Stimulated activated CD4-positive, alpha-beta T cell treated with anti-CD3 and anti-CD28 coated beads, Interleukin-1b, Interleukin-23, amount 100 ng/mL, for 4 hours (primary cell): ENCODE measurements at regions not wholly inside any gene's neighbourhood (a gene's known extent, or its start where the extent isn't known, plus 50 kb on each side); places are given as distances from the start of the nearest gene placed in this dataset.

Source experiments
- DNase-seq, 2 donors: peaks; one replicate each; pipeline ENCODE4 v3.0.0-alpha.2; 2020; ENCODE audit warnings: low read depth in 2 of 2

DNA sequence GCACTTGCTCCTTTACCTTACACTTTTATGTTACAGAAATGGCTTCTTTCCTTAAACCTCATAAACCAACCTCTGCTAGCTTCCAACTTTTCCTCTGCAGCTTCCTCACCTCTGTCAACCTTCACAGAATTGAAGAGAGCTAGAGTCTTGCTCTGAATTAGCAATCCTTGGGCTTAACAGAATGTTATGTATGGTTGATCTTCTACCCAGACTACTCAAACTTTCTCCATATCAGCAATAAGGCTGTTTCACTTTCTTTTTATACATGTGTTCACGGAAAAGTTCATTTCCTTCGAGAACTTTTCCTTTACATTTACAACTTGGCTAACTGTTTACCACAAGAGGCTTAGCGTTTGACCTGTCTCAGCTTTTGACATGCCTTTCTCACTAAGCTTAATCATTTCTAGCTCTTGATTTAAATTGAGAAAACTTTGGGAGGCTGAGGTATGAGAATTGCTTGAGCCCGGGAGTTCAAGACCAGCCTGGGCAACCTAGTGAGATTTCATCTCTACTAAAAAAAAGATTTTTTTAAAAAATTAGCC is 207.3 kb downstream of the BMP7 start:
- DNase-seq = no peak

DNA sequence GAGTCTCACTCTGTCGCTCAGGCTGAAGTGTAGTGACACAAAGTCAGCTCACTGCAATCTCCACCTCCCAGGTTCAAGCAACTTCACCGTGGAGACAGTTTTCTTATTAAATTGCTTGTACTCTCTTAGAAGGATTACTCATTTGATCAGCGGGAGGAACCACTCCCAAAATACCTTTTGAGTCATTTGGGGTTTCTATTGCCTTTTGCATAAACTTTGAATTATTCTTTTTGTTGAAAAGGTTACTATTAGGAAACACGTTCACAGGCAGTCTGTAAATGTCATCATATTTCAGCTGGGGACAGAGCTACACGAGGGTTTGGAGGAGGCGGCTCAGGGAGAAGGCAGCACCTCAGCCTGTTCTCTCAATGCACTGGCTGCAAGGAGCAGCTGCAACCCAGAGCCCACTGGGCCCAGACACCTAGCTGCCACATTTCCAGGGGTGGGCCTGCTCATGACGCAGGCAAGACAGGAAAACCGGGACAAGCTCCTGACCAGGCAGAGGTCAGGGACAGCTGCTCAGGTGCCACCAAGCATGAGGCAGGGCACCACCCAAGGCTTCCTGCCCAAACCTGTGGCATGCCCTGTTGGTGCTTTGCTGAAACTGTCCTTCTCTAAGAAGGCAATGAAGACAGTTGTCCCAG is 205.9 kb downstream of the BMP7 start:
- no peak for DNase-seq

DNA sequence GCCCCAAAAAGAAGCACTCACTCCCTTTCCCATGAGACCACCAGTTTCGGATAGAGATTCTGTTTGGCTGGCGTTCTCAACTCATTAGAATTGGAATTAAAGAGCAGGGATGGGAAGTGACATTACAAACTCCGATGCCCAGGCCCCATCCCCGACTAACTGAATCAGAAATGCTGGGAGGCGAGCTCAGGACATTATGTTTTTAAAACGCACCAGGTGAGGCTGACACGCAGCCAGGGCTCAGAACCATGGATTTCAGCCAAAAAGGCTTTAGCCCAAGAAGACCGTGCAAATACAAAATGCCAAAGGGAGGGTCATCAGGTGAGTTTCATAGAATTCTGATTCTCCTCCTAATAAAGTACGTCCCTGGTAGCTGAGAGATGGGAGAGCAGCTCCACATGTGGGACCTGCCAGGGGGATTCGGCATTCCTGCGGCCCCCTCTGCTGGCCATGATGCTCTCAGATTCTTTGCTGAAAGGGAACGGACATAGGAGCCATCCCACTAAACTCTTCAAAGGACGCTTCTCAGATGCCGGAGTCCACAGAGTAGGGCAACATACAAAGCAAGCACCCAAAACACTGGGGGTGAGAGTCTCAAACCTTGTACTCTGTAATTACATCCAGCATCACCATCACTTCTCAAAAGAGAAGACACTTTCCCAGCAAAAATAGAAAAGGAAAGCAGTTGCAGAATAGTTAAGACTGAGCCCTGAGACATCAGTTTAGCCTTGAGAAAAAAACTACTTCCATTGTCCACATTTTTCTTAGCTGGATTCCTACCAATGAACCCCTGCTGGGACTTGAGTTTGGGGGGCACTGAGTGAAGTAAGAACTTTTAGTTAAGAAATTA is 205.2 kb downstream of the BMP7 start:
- DNase-seq = no peak

DNA sequence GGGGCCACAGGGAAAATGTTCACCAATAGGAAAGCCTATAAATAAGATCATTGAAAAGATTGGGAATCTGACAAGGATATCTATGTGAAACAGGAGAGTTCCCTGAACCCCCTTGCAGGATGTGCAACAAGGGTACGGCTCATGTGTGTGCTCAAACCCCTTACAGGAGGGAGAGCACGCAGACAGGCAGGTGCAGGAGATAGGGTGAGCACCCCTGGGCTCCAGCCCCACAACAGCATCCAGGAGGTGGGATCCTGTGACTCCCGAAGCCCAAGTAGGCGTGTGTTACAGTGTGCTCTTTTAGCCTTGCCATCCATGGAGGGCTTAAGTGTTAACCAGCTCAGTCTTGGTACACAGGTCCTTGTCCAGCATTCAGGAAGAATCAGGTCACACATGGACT is 204.2 kb downstream of the BMP7 start:
- no peak for DNase-seq

DNA sequence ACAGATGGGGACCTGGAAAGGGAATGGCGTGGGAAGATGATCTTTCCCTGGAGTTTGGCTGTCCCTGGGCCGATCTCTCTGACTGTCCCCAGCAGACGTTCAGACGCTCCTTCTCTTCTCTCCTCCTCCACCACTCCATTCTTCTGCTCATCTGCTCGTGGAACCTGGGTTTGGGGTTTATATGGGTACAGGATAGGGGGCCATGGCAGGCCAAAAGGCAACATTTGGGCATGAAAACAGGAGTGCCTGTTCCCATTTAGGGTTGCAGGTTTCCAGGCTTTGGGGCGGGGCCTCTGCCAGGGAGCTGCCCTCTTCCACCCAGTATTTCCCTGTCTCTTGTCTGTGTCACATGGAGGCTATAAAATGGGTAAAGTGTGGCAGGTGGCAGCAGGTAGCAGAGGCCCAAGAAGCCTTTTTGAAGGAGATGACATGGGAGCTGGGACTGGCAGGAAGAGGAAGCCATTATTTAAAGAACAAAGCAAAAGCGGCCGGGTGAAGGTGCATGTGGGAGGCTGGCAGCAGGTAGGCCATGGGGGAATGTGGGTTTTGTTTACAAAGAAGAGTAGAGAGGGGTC is 203.7 kb downstream of the BMP7 start:
- DNase-seq = no peak

DNA sequence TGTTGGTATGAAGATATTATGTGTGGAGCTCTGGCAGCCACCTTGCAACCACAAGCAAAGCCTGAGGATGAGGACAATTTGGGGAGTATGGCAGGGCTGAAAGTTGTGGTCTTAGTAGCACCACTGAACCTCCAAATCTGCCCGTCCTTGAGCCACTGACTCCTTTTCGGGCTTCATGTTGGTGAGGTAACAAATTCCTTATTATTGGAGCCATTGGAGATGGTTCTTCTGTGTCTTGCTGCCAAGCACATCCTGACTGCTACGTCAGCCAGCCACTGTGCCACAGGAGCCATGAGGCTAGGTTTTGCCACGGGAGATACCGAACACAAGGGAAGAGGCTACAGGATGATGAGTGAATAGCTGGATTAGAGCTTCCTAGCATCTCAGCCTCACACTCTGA is 201.6 kb downstream of the BMP7 start:
- DNase-seq = no peak

DNA sequence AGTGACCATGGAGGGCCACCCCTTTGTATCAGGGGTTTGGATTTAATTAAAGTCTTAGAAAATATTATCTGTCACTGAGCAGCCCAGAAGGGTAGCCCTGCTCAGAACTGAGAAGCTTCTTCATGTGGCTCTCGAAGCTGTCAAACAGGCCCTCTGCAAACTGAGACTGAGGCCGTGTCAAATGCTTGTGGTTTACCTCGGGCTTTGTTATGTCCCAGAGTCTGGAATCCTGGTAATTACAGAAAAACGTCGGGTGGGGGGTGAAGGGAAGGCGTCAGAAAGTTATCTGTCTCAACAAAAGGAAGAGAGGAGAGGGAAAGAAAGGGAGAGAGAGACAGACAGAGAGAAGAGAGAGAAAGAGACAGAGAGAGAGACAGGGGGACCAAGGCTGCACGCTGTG is 200.8 kb downstream of the BMP7 start:
- DNase-seq = no peak

DNA sequence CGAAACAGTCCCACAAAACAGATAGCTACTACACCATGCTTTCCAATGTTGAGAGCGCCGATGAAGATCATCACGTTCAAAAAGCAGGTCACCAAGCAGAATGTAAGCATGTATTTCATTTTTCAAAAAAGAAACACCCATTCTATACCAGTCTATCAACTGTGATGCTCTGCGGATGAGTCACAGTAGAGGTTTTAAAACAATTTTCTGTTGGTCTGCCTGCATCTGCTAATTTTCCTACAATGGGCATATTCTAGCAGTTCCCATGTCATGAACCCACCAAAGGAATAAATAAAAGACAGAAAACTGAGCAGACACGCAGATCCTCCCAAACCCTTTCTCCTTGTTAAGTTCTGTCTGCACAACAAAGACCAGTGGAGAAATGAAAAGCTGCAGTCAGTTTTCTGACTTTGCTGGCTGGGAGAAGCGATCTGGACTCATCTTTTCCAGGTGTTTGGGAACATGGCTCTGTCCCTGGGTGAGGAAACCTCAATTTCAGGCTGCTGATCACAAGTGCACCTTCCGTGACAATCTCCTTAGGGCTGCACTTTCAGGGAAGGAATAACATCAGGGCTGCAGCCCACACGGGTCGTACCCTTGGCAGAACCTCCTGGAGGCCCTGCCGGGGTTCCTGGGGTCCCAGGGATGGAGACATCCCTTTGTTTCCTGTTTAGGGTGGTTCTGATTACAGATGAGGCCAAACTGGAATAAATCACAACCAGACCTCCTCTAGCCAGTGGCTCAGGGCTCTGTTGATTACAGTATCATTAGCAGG is 200.1 kb downstream of the BMP7 start:
- no peak for DNase-seq

DNA sequence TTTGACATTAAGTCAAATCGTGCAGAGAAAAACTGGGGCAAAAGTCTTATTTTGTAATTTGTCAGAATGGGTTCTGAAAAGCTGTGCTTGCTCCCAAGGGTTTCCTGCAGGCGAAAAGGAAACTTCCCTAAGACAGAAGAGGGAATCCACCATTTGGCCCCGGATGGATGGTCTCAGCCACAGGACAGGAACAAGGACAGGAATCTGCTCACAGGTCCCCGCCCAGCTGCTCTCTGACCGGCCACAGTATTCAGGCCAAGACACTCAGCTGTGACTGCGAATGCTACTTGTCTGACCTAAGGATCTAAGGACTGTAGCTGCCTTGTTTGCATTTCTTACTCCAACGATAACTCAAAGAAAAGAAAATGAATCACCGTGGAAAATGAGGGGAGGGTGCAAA is 197.0 kb downstream of the BMP7 start:
- DNase-seq = no peak

DNA sequence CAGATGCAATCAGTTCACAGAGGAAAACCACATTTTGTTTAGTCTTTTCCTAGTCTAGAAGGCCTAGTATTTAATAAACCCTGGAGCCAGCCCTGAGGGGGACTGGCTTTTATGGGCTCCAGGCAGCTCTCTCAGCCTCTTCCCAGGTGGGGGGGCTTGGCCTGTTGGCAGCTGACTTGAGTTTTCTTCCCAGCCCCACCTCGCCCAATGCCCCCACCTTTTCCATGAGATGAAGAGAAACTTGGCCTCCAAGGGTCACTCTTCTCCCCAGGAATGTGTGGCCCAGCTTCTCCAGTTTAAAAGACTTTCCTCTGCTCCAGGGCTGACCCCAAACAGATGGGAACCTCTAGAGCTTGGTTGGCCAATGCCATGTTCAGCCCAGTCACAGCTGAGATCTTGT is 196.1 kb downstream of the BMP7 start:
- DNase-seq = no peak

DNA sequence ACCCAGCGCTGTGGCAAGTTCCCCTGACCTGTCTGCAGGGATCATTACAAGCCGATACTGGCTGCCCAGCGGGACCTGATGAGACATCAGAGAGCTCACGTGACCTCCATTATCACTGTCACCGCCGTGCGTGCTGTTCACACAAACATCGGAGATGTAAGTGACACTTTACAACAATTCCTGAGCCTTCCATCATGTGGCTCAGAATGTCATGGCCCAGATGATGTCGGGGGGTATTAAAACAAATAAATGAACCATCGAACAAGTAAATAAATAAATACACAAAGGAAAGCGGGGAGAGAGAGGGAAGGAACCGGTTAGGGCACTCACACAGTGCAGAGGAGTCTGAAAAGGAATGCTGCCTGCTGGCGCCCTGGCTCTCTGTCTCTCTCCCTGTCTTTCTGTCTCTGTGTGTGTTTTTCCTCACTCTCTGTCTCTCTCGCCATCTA is 195.1 kb downstream of the BMP7 start:
- no peak for DNase-seq

DNA sequence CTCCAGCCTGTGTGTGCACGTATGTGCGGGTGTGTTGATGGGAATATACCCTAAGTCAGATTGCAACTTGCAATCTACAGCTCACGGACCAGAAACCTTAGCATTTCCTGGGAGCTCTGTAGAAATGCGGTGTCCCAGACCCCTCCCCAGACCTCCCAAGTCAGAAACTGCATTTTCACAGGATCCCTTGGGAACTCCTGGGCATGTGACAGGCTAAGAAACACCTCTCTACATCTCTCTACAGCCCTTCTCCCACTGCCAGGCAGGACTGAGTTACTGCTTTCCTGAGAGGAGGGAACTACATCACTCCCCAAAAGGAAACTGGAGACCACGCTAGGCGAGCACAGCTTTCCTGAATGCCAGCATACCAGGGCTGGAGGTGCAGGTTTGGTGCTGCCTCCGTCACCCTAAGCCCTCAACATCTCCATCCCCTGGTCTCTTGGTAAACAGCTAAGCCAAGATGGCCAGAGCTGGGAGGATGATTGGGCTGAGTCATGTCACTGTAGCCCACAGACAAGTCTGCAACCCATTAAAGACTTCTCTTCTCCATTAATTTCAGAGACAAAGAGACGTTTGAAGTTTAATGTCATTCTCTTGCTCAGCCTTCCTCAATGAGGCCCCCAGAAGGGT is 194.4 kb downstream of the BMP7 start:
- no peak for DNase-seq

DNA sequence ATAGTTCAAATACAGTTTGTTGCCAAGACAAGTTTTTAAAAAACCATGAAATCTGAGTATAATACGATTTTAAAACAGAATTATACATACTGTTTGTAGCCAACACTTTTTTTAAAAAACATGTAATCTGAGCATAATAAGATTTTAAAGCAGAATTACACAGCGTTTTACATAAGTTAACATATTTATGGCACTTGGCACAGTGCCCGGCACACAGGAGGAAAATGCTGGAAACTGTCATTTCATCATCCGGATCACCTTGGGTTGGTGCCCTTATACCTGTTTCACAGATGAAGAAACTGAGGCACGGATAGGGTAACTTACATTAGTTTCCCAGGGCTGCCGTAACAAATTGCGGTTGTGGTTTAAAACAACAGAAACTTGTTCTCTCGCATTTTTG is 193.0 kb downstream of the BMP7 start:
- no peak for DNase-seq

DNA sequence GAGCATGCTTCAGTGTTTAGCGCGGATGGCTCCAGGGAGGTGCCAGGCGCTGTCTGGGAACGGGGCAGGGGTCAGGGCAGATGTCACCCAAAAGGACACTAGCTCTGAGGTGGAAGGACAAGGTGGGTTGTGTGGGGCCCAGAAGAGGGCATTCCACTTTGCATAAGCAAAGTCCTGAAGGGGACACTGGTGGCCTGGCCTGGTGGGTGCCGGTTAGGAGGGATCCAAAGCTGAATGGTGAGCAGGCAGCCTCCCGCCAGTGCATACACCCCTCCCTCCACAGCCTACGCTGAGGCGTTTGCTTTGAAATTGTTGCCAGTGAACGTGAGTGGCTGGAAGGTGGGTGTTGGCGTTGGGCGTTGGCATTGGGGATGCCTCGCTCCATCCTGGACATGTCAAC is 192.1 kb downstream of the BMP7 start:
- DNase-seq = no peak

DNA sequence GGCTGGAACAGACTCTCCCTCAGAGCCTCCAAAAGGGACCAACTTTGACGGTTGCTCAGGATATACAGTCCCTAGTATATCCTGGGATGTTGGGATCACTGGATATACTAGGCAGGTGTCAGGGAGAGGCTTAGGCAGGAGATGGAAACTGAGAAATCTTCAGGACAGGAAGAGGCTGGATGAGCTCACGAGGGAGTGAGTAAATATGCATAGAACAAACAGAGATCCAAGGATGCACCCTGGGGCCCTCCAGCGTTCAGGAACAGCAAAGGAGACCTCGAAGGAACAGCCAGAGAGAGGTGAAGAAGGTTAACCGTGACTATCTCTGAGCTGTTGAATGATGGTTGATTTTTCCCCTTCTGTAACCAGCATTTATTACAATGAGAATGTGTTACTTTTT is 191.3 kb downstream of the BMP7 start:
- no peak for DNase-seq

DNA sequence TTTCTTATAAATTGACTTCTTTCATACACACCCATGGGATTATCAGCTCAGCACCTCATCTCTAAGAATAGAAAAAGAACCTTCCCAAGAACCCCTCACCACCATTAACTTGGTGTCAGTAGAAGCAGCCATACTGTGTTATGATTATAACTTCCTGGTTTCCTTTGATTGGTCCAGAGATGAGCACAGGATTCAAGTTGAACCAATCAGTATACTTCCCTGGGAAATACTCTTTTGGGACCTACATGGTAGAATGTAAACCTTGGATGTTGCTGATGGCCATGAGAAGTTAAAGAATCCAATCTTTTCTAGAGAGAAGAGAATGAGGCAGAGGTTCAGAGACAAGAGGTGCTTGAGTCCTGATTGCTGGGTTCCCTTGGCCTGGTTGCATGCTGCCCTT is 190.8 kb downstream of the BMP7 start:
- no peak for DNase-seq

DNA sequence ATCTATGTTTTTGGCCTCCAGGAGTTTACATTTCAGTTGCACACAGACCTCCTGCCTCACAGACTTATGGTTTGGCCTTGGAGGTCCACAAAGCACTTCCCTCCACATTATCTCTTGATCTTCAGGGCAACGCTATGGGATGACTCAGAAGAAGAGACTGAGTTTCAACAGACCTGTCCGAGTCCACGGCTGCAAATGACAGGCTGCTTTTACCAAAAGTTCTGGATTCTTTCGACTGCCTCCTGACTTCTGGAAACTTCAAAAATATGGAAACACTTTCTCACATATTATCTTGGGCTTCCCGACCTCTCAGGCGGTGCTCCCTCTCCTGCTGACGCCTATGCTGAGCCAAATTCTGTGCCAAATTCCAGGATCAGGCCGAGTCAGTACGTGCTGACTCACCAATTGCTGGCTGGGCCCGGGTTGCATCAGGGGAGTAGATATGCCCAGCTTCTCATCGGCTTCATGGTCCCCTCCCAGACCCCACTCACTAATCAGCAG is 190.2 kb downstream of the BMP7 start:
- DNase-seq = no peak

DNA sequence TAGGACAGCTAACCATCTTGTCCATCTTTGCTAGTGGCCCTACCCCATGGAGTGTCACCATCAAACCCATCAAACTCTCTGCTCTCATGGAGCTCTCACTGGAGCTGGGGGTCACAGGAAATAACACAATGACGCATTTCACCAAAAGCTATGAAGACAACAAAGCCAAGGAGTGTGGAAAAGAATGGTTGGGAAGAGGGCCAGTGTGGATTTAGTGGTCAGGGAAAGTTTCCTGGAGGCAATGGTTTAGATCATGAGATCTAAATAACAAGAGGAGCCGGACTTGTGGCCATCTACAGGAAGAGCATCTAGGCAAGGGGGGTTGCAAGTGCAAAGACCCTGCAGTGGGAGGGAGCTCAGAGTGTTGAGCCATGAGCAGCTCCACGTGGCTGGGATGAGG is 189.5 kb downstream of the BMP7 start:
- no peak for DNase-seq

DNA sequence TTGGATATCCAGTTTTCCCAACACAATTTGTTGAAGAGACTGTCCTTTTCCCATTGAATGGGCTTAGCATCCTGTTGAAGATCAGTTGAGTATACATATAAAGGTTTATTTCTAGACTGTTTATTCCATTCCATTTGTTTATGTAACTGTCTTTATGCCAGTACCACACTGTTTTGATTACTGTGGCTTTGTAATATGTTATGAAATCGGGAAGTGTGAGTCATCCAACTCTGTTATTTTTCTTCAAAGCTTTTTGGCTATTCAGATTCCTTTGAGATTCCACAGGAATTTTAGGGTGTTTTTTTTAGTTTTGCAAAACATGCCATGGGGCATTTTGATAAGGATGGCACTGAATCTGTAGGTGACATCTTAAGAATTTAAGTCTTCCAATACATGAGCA is 188.3 kb downstream of the BMP7 start:
- no peak for DNase-seq

DNA sequence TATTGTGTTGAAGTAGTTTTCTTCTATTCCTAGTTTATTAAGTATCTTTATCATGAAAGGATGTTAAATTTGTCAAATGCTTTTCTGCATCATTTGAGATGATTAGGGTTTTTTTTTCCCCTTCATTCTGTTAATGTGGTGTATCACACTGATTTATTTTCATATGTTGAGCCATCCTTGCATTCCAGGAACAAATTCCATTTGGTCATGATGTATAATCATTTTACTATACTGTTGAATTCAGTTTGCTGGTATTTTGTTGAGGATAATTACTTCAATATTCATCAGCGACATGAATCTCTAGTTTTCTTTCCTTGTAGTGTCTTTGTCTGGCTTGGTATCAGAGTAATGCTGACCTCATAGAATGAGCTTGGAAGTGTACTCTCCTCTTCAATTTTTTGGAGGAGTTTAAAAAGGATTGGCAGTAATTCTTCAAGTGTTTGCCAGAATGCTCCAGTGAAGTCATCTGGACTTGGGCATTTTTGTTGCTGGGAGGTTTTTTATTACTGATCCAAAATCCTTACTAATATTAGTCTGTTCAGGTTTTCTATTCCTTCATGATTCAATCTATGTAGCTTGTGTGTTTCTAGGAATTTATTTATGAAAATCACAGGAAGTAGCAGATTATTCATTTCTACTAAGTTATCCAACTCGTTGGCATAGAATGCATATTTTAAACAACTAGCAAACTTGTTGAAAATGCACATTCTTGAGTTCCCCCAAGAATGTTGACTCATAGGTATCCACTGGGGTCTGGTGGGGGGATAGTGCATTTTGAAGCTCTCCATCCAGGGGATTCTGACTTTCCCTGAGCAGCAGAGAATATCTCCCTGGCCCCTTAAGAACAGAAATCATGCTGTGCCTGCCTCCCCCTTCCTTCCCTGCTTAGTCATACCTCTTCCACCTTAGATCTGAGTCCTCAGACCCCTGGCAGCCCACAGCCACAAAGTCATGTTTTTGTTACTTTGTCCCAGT is 187.1 kb downstream of the BMP7 start:
- no peak for DNase-seq
